UCSD-AML1 (cell line): ENCODE measurements at regions not wholly inside any gene's neighbourhood (a gene's known extent, or its start where the extent isn't known, plus 50 kb on each side); places are given as distances from the start of the nearest gene placed in this dataset.

Experiments
- DNase-seq: peaks from one replicate; lab custom pipeline; 2025; ENCODE audit not compliant: unreplicated experiment; lab: John Stamatoyannopoulos, UW

- DNase-seq: no peak
These were observed 130.5 kb upstream of the MCTP2 start for GRCh38 chr15:94100863-94101262.

GRCh38 chr15:94099574-94099960 is 131.8 kb upstream of the MCTP2 start:
- no peak for DNase-seq

- no peak for DNase-seq
These were observed 132.3 kb upstream of the MCTP2 start for GRCh38 chr15:94098921-94099573.

- no peak for DNase-seq
These were observed 133.8 kb upstream of the MCTP2 start for GRCh38 chr15:94097552-94097951.

GRCh38 chr15:94094310-94094709 is 137.1 kb upstream of the MCTP2 start:
- DNase-seq: no peak

- no peak for DNase-seq
These were observed 145.0 kb upstream of the MCTP2 start for GRCh38 chr15:94086341-94086740.

- DNase-seq: no peak
These were observed 147.8 kb upstream of the MCTP2 start for GRCh38 chr15:94083467-94084052.

- DNase-seq: no peak
These were observed 149.5 kb upstream of the MCTP2 start for GRCh38 chr15:94081829-94082228.

GRCh38 chr15:94080989-94081605 is 150.3 kb upstream of the MCTP2 start:
- DNase-seq: no peak

GRCh38 chr15:94080416-94080815 is 150.9 kb upstream of the MCTP2 start:
- no peak for DNase-seq

GRCh38 chr15:94079968-94080367 is 151.4 kb upstream of the MCTP2 start:
- DNase-seq: no peak

- no peak for DNase-seq
These were observed 151.9 kb upstream of the MCTP2 start for GRCh38 chr15:94079459-94079858.

GRCh38 chr15:94077938-94078337 is 153.4 kb upstream of the MCTP2 start:
- no peak for DNase-seq

- no peak for DNase-seq
These were observed 156.0 kb upstream of the MCTP2 start for GRCh38 chr15:94075349-94075748.

- peak; percentile 11 for DNase-seq
These were observed 160.7 kb upstream of the MCTP2 start for GRCh38 chr15:94070356-94071295.

- no peak for DNase-seq
These were observed 161.5 kb upstream of the MCTP2 start for GRCh38 chr15:94069844-94070243.

GRCh38 chr15:94066811-94067210 is 164.6 kb upstream of the MCTP2 start:
- DNase-seq: no peak

- no peak for DNase-seq
These were observed 165.3 kb upstream of the MCTP2 start for GRCh38 chr15:94066046-94066445.

GRCh38 chr15:94064676-94065313 is 166.6 kb upstream of the MCTP2 start:
- no peak for DNase-seq

- no peak for DNase-seq
These were observed 170.3 kb upstream of the MCTP2 start for GRCh38 chr15:94061041-94061440.

GRCh38 chr15:94059013-94059587 is 172.3 kb upstream of the MCTP2 start:
- no peak for DNase-seq
